ENCODE measurements at regions not wholly inside any gene's neighbourhood (a gene's known extent, or its start where the extent isn't known, plus 50 kb on each side); places are given as distances from the start of the nearest gene placed in this dataset.

DNA sequence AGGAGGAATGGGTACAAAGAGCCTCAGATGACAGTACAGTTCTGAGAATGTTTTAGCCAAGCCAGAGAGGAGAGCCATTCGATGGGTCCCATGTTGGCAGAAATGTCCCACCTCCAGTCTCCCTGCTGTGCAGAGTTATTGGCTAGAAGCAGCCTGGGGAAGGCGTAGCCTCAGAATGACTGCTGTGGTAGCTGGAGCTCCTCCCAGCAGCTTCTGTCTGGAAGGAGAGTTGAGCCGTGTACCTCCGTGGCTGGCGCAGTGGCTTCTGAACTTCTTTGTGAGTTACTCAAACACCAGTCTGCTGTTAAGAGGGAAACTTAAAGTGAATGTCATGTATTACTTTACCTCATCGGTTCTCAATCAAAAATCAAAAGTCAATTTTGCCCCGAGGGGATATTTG lies 193.3 kb upstream of the SNX2 start:
- no peak for ATAC-seq
- Histone ChIP-seq H3K36me3 (replicated peaks in 1 of 2; ENCODE audit: control insufficient read depth in 1 of 2, insufficient read depth in 2 of 2, low read length in 2 of 2) (no peaks in the 10 kb centered on the region), H3K27me3 (ENCODE audit: control insufficient read depth in 1 of 2, insufficient read depth in 2 of 2, low read length in 2 of 2) (peaks cover 0 to 3% of the 10 kb centered on the region in 2 experiments; a peak in 1 of 5 replicates), H3K9me3 (ENCODE audit: low read length) (no peaks in the 10 kb centered on the region), H3K4me1 (ENCODE audit: insufficient read depth, low read length) (no peaks in the 10 kb centered on the region), H4K20me1 (ENCODE audit: insufficient read depth, low read length) (no peaks in the 10 kb centered on the region), H3K4me3 (replicated peaks in 1 of 3; ENCODE audit: insufficient read depth in 1 of 3, low read depth in 2 of 3, low read length in 3 of 3) (no peak overlapping the region), H3K9ac (ENCODE audit: insufficient read depth, low read depth, low read length) (no peak overlapping the region), H3K27ac (ENCODE audit: extremely low read length, insufficient read depth, low read length) (no peak overlapping the region), H2AFZ (ENCODE audit: low read length) (no peak overlapping the region), H3K4me2 (ENCODE audit: low read depth, low read length) (no peak overlapping the region), H3K79me2 (ENCODE audit: insufficient read depth, low read length) (no peaks in the 10 kb centered on the region)
- TF ChIP-seq, protein P1, sequence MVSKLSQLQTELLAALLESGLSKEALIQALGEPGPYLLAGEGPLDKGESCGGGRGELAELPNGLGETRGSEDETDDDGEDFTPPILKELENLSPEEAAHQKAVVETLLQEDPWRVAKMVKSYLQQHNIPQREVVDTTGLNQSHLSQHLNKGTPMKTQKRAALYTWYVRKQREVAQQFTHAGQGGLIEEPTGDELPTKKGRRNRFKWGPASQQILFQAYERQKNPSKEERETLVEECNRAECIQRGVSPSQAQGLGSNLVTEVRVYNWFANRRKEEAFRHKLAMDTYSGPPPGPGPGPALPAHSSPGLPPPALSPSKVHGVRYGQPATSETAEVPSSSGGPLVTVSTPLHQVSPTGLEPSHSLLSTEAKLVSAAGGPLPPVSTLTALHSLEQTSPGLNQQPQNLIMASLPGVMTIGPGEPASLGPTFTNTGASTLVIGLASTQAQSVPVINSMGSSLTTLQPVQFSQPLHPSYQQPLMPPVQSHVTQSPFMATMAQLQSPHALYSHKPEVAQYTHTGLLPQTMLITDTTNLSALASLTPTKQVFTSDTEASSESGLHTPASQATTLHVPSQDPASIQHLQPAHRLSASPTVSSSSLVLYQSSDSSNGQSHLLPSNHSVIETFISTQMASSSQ (IDR thresholded peaks at IDR 0.05; ENCODE audit: low read depth), result no peak
- TF ChIP-seq, protein P1 (CRISPR knock-in tag; IDR thresholded peaks at IDR 0.05; ENCODE audit: borderline replicate concordance), result no peak
- no peak for TF ChIP-seq ZNF138 (CRISPR knock-in tag; IDR thresholded peaks at IDR 0.05; ENCODE audit: low read depth)
- no peak for TF ChIP-seq ZNF503 (CRISPR knock-in tag; IDR thresholded peaks at IDR 0.05)
- intact Hi-C loops (cut with micrococcal nuclease; ENCODE audit: unreplicated experiment) (no loop called here), in situ Hi-C loops (cut with HindIII; ENCODE audit: extremely low pct_ligation_motif_present, low pct_unique_long_range_greater_than_20kb) (no loop called here)
- DNase-seq (ENCODE audit: low spot score), result no peak
- ChIA-PET CTCF (ENCODE audit: low intra/inter-chr PET ratio, low total read pairs) (no interaction called here), POLR2A (no interaction called here)
- no TSS peak for BruUV-seq (replicated peaks)
- WGBS (ENCODE audit: low lambda C conversion rate), result 13% methylated on average over 6 of the region's 7 CpGs
- no peak for FAIRE-seq
